Ovary (tissue), 3 donors: ENCODE measurements at regions not wholly inside any gene's neighbourhood (a gene's known extent, or its start where the extent isn't known, plus 50 kb on each side); places are given as distances from the start of the nearest gene placed in this dataset.
"Not testable (repeated sequence)": the region's sequence is repeated elsewhere in the genome, so short reads cannot be mapped to it uniquely, and the experiment has no call there.

Experiments used
- CTCF ChIP-seq, 3 donors: fragments of 450-650 bp in 2 of 3; fragments of 200-600 bp in 1 of 3; IDR thresholded peaks; one replicate each; pipeline versions ENCODE4 v1.5.1 to v1.8.0; 2016 to 2022; ENCODE audit warnings: antibody characterized with exemption in 3 of 3, mild to moderate bottlenecking in 1 of 3
- EP300 ChIP-seq: sonication (generic); formaldehyde crosslinking; IDR thresholded peaks from one replicate; pipeline ENCODE4 v1.6.1; 2017; ENCODE audit warnings: antibody characterized with exemption
- POLR2A ChIP-seq: fragments of 450-650 bp; IDR thresholded peaks from one replicate; pipeline ENCODE4 v1.6.1; 2017; ENCODE audit warnings: antibody characterized with exemption, mild to moderate bottlenecking, moderate library complexity
- donor health status: DM: no; HTN: no; CAD: no.

- not testable (repeated sequence) for TF ChIP-seq CTCF (IDR thresholded peaks at IDR 0.05); POLR2A; EP300
These were observed 71.8 kb downstream of the PRORP start for GRCh38 chr14:35194183-35194582.
